OCI-LY3 (cell line): ENCODE measurements at regions not wholly inside any gene's neighbourhood (a gene's known extent, or its start where the extent isn't known, plus 50 kb on each side); places are given as distances from the start of the nearest gene placed in this dataset.

Source experiments
- H2AFZ ChIP-seq: fragments of 200-600, 300-600 bp; shearing (Covaris generic); 2 replicates; pipeline ENCODE4 v1.6.0; 2014; ENCODE audit warnings: antibody characterized with exemption, low read depth, low read length
- H3K27ac ChIP-seq: fragments of 200-600, 300-600 bp; sonication (generic); 2 replicates; pipeline ENCODE4 v1.5.1; 2014; ENCODE audit warnings: mild to moderate bottlenecking, low read length, moderate library complexity, mixed read lengths
- H3K27me3 ChIP-seq: fragments of 200-600, 300-600 bp; sonication (generic); 2 replicates; pipeline ENCODE4 v1.6.1; 2014; ENCODE audit warnings: low read depth, low read length, mixed read lengths
- H3K36me3 ChIP-seq: fragments of 200-600, 300-600 bp; sonication (generic); replicated peaks from 2 replicates; pipeline ENCODE3; 2014; ENCODE audit warnings: low read depth, low read length, mixed read lengths
- H3K4me1 ChIP-seq: fragments of 300-600, 200-600 bp; sonication (generic); 2 replicates; pipeline ENCODE4 v1.6.1; 2014; ENCODE audit warnings: low read length, mixed read lengths
- H3K4me2 ChIP-seq: fragments of 200-600, 300-600 bp; sonication (generic); 2 replicates; pipeline ENCODE4 v1.6.1; 2014; ENCODE audit warnings: low read length, mixed read lengths
- H3K4me3 ChIP-seq: fragments of 300-600, 200-600 bp; sonication (generic); 2 replicates; pipeline ENCODE4 v1.5.1; 2014; ENCODE audit warnings: antibody characterized with exemption, mild to moderate bottlenecking, low read length, moderate library complexity
- H3K79me2 ChIP-seq: fragments of 300-600, 200-600 bp; shearing (Covaris generic); 2 replicates; pipeline ENCODE4 v1.6.1; 2014; ENCODE audit warnings: mild to moderate bottlenecking, low read length, mixed read lengths
- H3K9ac ChIP-seq: fragments of 300-600, 200-600 bp; shearing (Covaris generic); 2 replicates; pipeline ENCODE4 v1.6.0; 2014; ENCODE audit warnings: mild to moderate bottlenecking, low read length, moderate library complexity
- H3K9me3 ChIP-seq: fragments of 200-600, 300-600 bp; shearing (Covaris generic); 2 replicates; pipeline ENCODE4 v1.6.1; 2014; ENCODE audit warnings: low read length, mixed read lengths; ENCODE audit not compliant: insufficient read depth
- H4K20me1 ChIP-seq: fragments of 200-600, 300-600 bp; sonication (generic); 2 replicates; pipeline ENCODE4 v1.6.1; 2016; ENCODE audit warnings: low read length, mixed read lengths; ENCODE audit not compliant: insufficient read depth
- EZH2phosphoT487 ChIP-seq: fragments of 200-600 bp; shearing (Covaris generic); IDR thresholded peaks from 2 replicates; pipeline ENCODE4 v1.6.1; 2018; ENCODE audit warnings: antibody characterized with exemption, mixed run types, low read depth
- TF ChIP-seq, protein P1 (sequence below): fragments of 200-600, 300-600 bp; sonication (generic); IDR thresholded peaks from 2 replicates; pipeline ENCODE4 v1.5.1; 2014; ENCODE audit warnings: antibody characterized with exemption, low read length, low read depth

DNA sequence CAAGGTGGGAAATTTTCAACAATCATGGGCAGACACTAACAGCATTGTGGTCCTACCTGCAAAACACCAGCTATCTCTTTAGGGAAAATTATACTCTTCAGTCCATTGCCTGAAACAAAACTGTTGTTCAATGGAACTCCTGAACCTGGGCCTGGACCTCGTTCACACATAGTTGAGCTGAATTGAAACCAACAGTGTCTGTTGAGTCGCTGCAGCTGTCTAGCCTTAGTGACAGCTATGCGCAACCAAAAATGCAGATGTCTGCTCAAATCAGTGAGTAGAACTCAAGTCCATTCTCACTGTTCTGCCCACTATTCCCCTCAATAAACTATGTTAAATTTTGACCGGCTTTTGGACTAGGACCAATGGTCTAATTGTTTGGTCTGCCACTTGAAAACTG is 286.2 kb downstream of the TFAP2A start:
- Histone ChIP-seq H3K4me3 (no peak overlapping the region), H3K79me2 (no peaks in the 10 kb centered on the region), H2AFZ (no peak overlapping the region), H3K27ac (no peak overlapping the region), H3K27me3 (no peaks in the 10 kb centered on the region), H4K20me1 (no peaks in the 10 kb centered on the region), H3K4me2 (no peak overlapping the region), H3K4me1 (no peaks in the 10 kb centered on the region), H3K36me3 (no peaks in the 10 kb centered on the region), H3K9ac (no peak overlapping the region), H3K9me3 (no peaks in the 10 kb centered on the region)
- TF ChIP-seq, protein P1, sequence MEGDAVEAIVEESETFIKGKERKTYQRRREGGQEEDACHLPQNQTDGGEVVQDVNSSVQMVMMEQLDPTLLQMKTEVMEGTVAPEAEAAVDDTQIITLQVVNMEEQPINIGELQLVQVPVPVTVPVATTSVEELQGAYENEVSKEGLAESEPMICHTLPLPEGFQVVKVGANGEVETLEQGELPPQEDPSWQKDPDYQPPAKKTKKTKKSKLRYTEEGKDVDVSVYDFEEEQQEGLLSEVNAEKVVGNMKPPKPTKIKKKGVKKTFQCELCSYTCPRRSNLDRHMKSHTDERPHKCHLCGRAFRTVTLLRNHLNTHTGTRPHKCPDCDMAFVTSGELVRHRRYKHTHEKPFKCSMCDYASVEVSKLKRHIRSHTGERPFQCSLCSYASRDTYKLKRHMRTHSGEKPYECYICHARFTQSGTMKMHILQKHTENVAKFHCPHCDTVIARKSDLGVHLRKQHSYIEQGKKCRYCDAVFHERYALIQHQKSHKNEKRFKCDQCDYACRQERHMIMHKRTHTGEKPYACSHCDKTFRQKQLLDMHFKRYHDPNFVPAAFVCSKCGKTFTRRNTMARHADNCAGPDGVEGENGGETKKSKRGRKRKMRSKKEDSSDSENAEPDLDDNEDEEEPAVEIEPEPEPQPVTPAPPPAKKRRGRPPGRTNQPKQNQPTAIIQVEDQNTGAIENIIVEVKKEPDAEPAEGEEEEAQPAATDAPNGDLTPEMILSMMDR: no peak
- TF ChIP-seq EZH2phosphoT487: no peak

DNA sequence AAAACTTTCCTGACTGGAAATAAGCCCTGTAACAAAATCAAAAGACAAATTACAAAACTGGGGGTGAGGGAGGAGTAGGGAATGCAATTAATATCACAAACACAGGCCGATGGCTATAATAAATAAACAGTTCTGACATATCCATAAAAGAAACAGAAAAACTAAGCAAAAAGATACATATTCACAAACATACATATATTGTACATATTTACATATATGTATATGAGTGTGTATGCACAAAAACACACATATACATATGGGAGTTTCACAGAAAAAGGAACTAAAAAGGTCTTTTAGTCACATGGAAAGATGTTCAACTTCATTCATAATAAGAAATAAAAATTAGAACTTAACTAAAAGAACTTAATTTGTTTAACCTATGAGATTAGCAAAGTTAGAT is 292.7 kb downstream of the TFAP2A start:
- no peaks in the 10 kb centered on the region for H3K36me3 ChIP-seq
- no peak overlapping the region for H3K9ac ChIP-seq
- H3K4me1 ChIP-seq: no peaks in the 10 kb centered on the region
- H3K27me3 ChIP-seq: no peaks in the 10 kb centered on the region
- H2AFZ ChIP-seq: no peak overlapping the region
- H3K4me2 ChIP-seq: no peak overlapping the region
- no peaks in the 10 kb centered on the region for H3K79me2 ChIP-seq
- no peaks in the 10 kb centered on the region for H4K20me1 ChIP-seq
- no peak overlapping the region for H3K4me3 ChIP-seq
- no peak overlapping the region for H3K27ac ChIP-seq
- no peaks in the 10 kb centered on the region for H3K9me3 ChIP-seq
- no peak for TF ChIP-seq EZH2phosphoT487
- TF ChIP-seq, protein P1: no peak

DNA sequence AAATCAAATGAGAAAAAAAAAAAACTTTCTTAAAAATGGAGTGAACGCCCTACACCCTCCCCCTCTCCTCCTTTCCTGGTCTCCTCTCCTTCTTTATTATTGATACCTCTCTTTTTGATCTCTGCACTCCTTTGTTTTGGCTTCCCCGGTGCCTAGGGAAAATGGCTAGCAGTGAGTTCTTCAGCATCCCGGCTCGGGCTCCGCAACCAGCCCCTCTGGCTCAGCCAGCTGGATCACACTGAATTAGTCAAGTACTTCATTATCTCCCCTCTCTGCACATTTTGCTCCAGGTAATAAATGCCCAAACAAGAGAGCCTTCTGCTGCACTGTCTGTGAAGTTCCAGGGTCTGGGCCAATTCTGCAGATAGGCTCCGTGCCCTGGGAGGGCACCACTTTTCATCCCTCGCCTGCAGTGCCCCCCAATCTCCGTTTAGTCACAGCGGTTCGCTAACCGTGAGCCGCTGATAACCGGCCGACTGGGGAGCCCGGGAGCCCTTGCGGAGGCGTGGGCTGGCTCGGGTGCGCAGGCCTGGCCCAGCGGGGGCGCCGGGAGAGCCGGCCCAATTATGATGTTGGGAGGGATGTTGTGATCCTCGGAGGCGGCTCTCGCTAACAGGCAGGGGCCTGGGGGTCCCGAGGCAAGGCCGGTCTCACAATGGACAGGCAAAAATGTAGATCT is 301.9 kb downstream of the TFAP2A start:
- TF ChIP-seq EZH2phosphoT487: no peak
- TF ChIP-seq, protein P1: no peak
- no peaks in the 10 kb centered on the region for H3K36me3 ChIP-seq
- no peak overlapping the region for H3K27ac ChIP-seq
- H3K4me2 ChIP-seq: no peak overlapping the region
- no peaks in the 10 kb centered on the region for H3K27me3 ChIP-seq
- H4K20me1 ChIP-seq: no peaks in the 10 kb centered on the region
- H3K4me1 ChIP-seq: no peaks in the 10 kb centered on the region
- H3K79me2 ChIP-seq: no peaks in the 10 kb centered on the region
- H3K4me3 ChIP-seq: no peak overlapping the region
- H3K9me3 ChIP-seq: no peaks in the 10 kb centered on the region
- H3K9ac ChIP-seq: no peak overlapping the region
- no peak overlapping the region for H2AFZ ChIP-seq

DNA sequence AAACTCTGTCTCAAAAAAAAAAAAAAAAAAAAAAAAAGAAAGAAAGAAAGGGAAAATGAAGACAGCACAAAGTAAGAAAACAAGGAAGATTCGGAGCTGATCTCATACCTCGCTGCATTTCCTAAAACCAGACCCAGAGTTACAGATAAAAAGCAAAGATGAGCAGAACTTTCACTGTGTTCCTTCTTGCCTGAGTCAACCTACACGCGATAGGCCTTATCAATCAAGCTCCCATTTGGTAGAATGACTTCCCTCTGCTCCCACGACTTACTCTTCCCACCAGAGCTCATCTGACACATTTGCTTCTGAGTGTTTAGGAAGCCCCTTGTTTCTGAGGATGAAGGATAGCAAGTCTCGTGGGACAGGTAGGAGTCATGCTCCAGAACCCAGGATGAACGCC is 302.9 kb downstream of the TFAP2A start:
- Histone ChIP-seq H3K9ac (no peak overlapping the region), H3K27me3 (no peaks in the 10 kb centered on the region), H3K79me2 (no peaks in the 10 kb centered on the region), H3K4me3 (no peak overlapping the region), H4K20me1 (no peaks in the 10 kb centered on the region), H3K36me3 (no peaks in the 10 kb centered on the region), H2AFZ (no peak overlapping the region), H3K27ac (no peak overlapping the region), H3K4me1 (no peaks in the 10 kb centered on the region), H3K9me3 (no peaks in the 10 kb centered on the region), H3K4me2 (no peak overlapping the region)
- TF ChIP-seq EZH2phosphoT487: no peak
